Peyer's patch (tissue), 4 donors: ENCODE measurements at regions not wholly inside any gene's neighbourhood (a gene's known extent, or its start where the extent isn't known, plus 50 kb on each side); places are given as distances from the start of the nearest gene placed in this dataset.

ENCODE experiments used
- POLR2A ChIP-seq, 2 donors: fragments of 450-650 bp; IDR thresholded peaks; one replicate each; pipeline ENCODE4 v1.5.1; 2017; ENCODE audit warnings: antibody characterized with exemption in 2 of 2, mild to moderate bottlenecking in 2 of 2, moderate library complexity in 2 of 2
- TF ChIP-seq, protein P1 (sequence below), 6 experiments: fragments of 450-650 bp in 4 of 6; fragments of 200-600 bp in 2 of 6; sonication (generic) in 1 of 6; IDR thresholded peaks; one replicate each; pipeline ENCODE4 v1.5.1; 2017 to 2019; ENCODE audit warnings: antibody characterized with exemption in 6 of 6, mild to moderate bottlenecking in 3 of 6, moderate library complexity in 1 of 6

GRCh38 chr15:81619002-81619401 is 245.0 kb upstream of the TMC3 start:
- TF ChIP-seq, protein P1, sequence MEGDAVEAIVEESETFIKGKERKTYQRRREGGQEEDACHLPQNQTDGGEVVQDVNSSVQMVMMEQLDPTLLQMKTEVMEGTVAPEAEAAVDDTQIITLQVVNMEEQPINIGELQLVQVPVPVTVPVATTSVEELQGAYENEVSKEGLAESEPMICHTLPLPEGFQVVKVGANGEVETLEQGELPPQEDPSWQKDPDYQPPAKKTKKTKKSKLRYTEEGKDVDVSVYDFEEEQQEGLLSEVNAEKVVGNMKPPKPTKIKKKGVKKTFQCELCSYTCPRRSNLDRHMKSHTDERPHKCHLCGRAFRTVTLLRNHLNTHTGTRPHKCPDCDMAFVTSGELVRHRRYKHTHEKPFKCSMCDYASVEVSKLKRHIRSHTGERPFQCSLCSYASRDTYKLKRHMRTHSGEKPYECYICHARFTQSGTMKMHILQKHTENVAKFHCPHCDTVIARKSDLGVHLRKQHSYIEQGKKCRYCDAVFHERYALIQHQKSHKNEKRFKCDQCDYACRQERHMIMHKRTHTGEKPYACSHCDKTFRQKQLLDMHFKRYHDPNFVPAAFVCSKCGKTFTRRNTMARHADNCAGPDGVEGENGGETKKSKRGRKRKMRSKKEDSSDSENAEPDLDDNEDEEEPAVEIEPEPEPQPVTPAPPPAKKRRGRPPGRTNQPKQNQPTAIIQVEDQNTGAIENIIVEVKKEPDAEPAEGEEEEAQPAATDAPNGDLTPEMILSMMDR (IDR thresholded peaks at IDR 0.05), result no peak
- TF ChIP-seq POLR2A (IDR thresholded peaks at IDR 0.05), result no peak
